Endothelial cell of umbilical vein (primary cell): ENCODE measurements at regions not wholly inside any gene's neighbourhood (a gene's known extent, or its start where the extent isn't known, plus 50 kb on each side); places are given as distances from the start of the nearest gene placed in this dataset.

Experiments used
- BruUV-seq: library from RNA; stranded (reverse); fragments of 400-500 nt; replicated peaks from 2 replicates; lab custom pipeline; 2021; lab: Mats Ljungman, UMichigan
- CTCF ChIA-PET: fragments of 300-600, 350-600 bp; sonication (Branson Sonifier 250); formaldehyde crosslinking; loops from one replicate; lab custom pipeline; 2021; ENCODE audit warnings: antibody characterized with exemption, inconsistent platforms; lab: Charles Lee
- POLR2A ChIA-PET: fragments of 300-600, 350-600 bp; sonication (Branson Sonifier 250); formaldehyde crosslinking; loops from one replicate; lab custom pipeline; 2021; ENCODE audit warnings: antibody characterized with exemption, inconsistent platforms; lab: Charles Lee
- DNase-seq: peaks from one replicate; pipeline ENCODE4 v3.0.0-alpha.2; 2011; ENCODE audit warnings: low read depth, low spot score
- FAIRE-seq: peaks from 2 replicates; lab custom pipeline; 2011; peaks lifted over from hg19 to GRCh38; lab: Jason Lieb, UNC
- H2AFZ ChIP-seq: 2 replicates; pipeline ENCODE4 v1.6.0; 2012; ENCODE audit warnings: low read depth, low read length, control low read depth, inconsistent platforms
- H3K27ac ChIP-seq: 2 replicates; pipeline ENCODE4 v1.5.1; 2011; ENCODE audit warnings: low read depth, mild to moderate bottlenecking, control low read depth, low read length, moderate library complexity; ENCODE audit not compliant: insufficient read depth
- H3K27me3 ChIP-seq, 2 experiments: 2 replicates each; pipeline versions ENCODE4 v1.6.0 to v1.6.1; 2011; ENCODE audit warnings: low read length in 2 of 2, mixed read lengths in 1 of 2; ENCODE audit not compliant: control insufficient read depth in 2 of 2, insufficient read depth in 2 of 2
- H3K36me3 ChIP-seq, 2 experiments: 2 replicates in 1 of 2; 3 replicates in 1 of 2; pipeline ENCODE4 v1.5.1; 2011; ENCODE audit warnings: low read length in 2 of 2, mild to moderate bottlenecking in 1 of 2, moderate library complexity in 1 of 2; ENCODE audit not compliant: control insufficient read depth in 2 of 2, insufficient read depth in 2 of 2; ENCODE audit errors: extremely low read depth in 1 of 2
- H3K4me1 ChIP-seq: 3 replicates; pipeline ENCODE4 v1.5.1; 2011; ENCODE audit warnings: mild to moderate bottlenecking, low read length; ENCODE audit not compliant: control insufficient read depth, insufficient read depth; ENCODE audit errors: extremely low read depth
- H3K4me2 ChIP-seq: 2 replicates; pipeline ENCODE4 v1.6.1; 2011; ENCODE audit warnings: low read length, control low read depth, mixed read lengths; ENCODE audit not compliant: insufficient read depth
- H3K4me3 ChIP-seq, 3 experiments: fragments of 200-600 bp in 1 of 3; sonication (generic), shearing (Covaris generic) in 1 of 3; replicated peaks in 1 of 3; 2 replicates each; pipeline ENCODE4 v1.5.1; 2011 to 2016; ENCODE audit warnings: control low read depth in 3 of 3, low read length in 3 of 3, mild to moderate bottlenecking in 2 of 3, inconsistent platforms in 1 of 3, low read depth in 1 of 3, moderate library complexity in 1 of 3; ENCODE audit not compliant: insufficient read depth in 1 of 3
- H3K79me2 ChIP-seq: 2 replicates; pipeline ENCODE4 v1.6.0; 2012; ENCODE audit warnings: low read length, inconsistent platforms; ENCODE audit not compliant: control insufficient read depth, insufficient read depth
- H3K9ac ChIP-seq: replicated peaks from 2 replicates; pipeline ENCODE3; 2011; ENCODE audit warnings: low read length, control low read depth; ENCODE audit not compliant: insufficient read depth; ENCODE audit errors: extremely low read depth
- H3K9me1 ChIP-seq: replicated peaks from 3 replicates; pipeline ENCODE4 v1.6.0; 2011; ENCODE audit warnings: mild to moderate bottlenecking, low read length; ENCODE audit not compliant: control insufficient read depth, insufficient read depth; ENCODE audit errors: extremely low read depth
- H3K9me3 ChIP-seq: replicated peaks from 2 replicates; pipeline ENCODE4 v1.5.1; 2012; ENCODE audit warnings: low read length, inconsistent platforms; ENCODE audit not compliant: control insufficient read depth, insufficient read depth
- H4K20me1 ChIP-seq: replicated peaks from 2 replicates; pipeline ENCODE3; 2011; ENCODE audit warnings: mild to moderate bottlenecking, low read length; ENCODE audit not compliant: control insufficient read depth, insufficient read depth; ENCODE audit errors: extremely low read depth
- CTCF ChIP-seq, 2 donors: IDR thresholded peaks; 1 replicate in 1 of 2; 2 replicates in 1 of 2; pipeline ENCODE4 v1.5.1; 2011; ENCODE audit warnings: low read length in 2 of 2, mild to moderate bottlenecking in 2 of 2, moderate library complexity in 2 of 2, control low read depth in 1 of 2, inconsistent platforms in 1 of 2, low read depth in 1 of 2; ENCODE audit not compliant: insufficient read depth in 1 of 2; ENCODE audit errors: extremely low read depth in 1 of 2
- FOS ChIP-seq: IDR thresholded peaks from 2 replicates; pipeline ENCODE4 v1.6.1; 2011; ENCODE audit warnings: mild to moderate bottlenecking, low read length, moderate library complexity, borderline replicate concordance; ENCODE audit not compliant: insufficient read depth
- GATA2 ChIP-seq: IDR thresholded peaks from 2 replicates; pipeline ENCODE4 v1.7.0; 2011; ENCODE audit warnings: low read depth, mild to moderate bottlenecking, moderate library complexity, mixed read lengths, low read length; ENCODE audit not compliant: insufficient read length, insufficient read depth
- JUN ChIP-seq: IDR thresholded peaks from 2 replicates; pipeline ENCODE4 v1.6.1; 2011; ENCODE audit warnings: borderline replicate concordance, low read depth; ENCODE audit not compliant: insufficient read length, insufficient read depth
- MAX ChIP-seq: IDR thresholded peaks from 2 replicates; pipeline ENCODE4 v1.6.1; 2011; ENCODE audit not compliant: insufficient read depth, insufficient read length
- POLR2A ChIP-seq: IDR thresholded peaks from 2 replicates; pipeline ENCODE4 v1.6.1; 2012; ENCODE audit warnings: low read depth, mild to moderate bottlenecking, control low read depth, low read length
- POLR2AphosphoS5 ChIP-seq: IDR thresholded peaks from 2 replicates; pipeline ENCODE4 v1.6.1; 2012; ENCODE audit warnings: low read depth, mild to moderate bottlenecking, control low read depth, low read length, moderate library complexity; ENCODE audit not compliant: insufficient read depth
- dilution Hi-C: fragments of 300-500 bp; cut with MboI; formaldehyde crosslinking; loops from one replicate; pipeline ENCODE4 v1.15.0; 2019; ENCODE audit warnings: low sequenced_read_pairs; ENCODE audit not compliant: extremely low pct_ligation_motif_present
- intact Hi-C: fragments of 100-400 bp; cut with micrococcal nuclease; formaldehyde crosslinking; loops from one replicate; pipeline ENCODE4 v1.10.0; 2022

GRCh38 chr3:105139881-105140560 is 226.7 kb upstream of the ALCAM start:
- Histone ChIP-seq H3K9ac (no peak overlapping the region), H4K20me1 (no peaks in the 10 kb centered on the region), H3K9me1 (no peaks in the 10 kb centered on the region), H3K4me3 (no peak overlapping the region), H3K9me3 (no peaks in the 10 kb centered on the region), H3K4me1 (peaks cover 2% of the 10 kb centered on the region), H3K4me2 (no peak overlapping the region), H3K27ac (no peak overlapping the region), H2AFZ (no peak overlapping the region), H3K27me3 (no peaks in the 10 kb centered on the region), H3K36me3 (no peaks in the 10 kb centered on the region), H3K79me2 (no peaks in the 10 kb centered on the region)
- BruUV-seq = no TSS peak
- dilution Hi-C loops = no loop called here
- POLR2A ChIA-PET = no interaction called here
- TF ChIP-seq MAX (no peak), FOS (no peak), CTCF (IDR thresholded peaks at IDR 0.05; ENCODE audit: extremely low read depth in 1 of 2, insufficient read depth in 1 of 2, low read depth in 1 of 2, low read length in 2 of 2) (no peak)
- CTCF ChIA-PET = interaction anchor here (0.7 kb wide), 1 partner anchor 20 kb away, joined by 3 read pairs; no protein-coding TSS in a partner anchor
- FAIRE-seq (no peak), DNase-seq (no peak)
- intact Hi-C loops = no loop called here

- H2AFZ ChIP-seq = peak overlapping the region; percentile 30
- H3K79me2 ChIP-seq = no peaks in the 10 kb centered on the region
- no peaks in the 10 kb centered on the region for H3K9me1 ChIP-seq
- ChIA-PET POLR2A (no interaction called here), CTCF (interaction anchor here (0.8 kb wide), 1 partner anchor 11 kb away, joined by 4 read pairs; no protein-coding TSS in a partner anchor)
- H3K9me3 ChIP-seq = no peaks in the 10 kb centered on the region
- TF ChIP-seq POLR2A = no peak
- TF ChIP-seq POLR2AphosphoS5 = no peak
- TF ChIP-seq GATA2 = no peak
- no peak for TF ChIP-seq JUN
- TF ChIP-seq MAX = no peak
- no peak for TF ChIP-seq CTCF (IDR thresholded peaks at IDR 0.05; ENCODE audit: extremely low read depth in 1 of 2, insufficient read depth in 1 of 2, low read depth in 1 of 2, low read length in 2 of 2)
- no peak for TF ChIP-seq FOS
- peaks cover 2% of the 10 kb centered on the region for H3K4me1 ChIP-seq
- no peak overlapping the region for H3K4me2 ChIP-seq
- H3K27ac ChIP-seq = no peak overlapping the region
- no peaks in the 10 kb centered on the region for H3K27me3 ChIP-seq
- H3K36me3 ChIP-seq = no peaks in the 10 kb centered on the region
- no peak overlapping the region for H3K4me3 ChIP-seq
- intact Hi-C loops (no loop called here), dilution Hi-C loops (no loop called here)
- DNase-seq (peak; percentile 17), FAIRE-seq (no peak)
- H3K9ac ChIP-seq = no peak overlapping the region
- no peaks in the 10 kb centered on the region for H4K20me1 ChIP-seq
- BruUV-seq = no TSS peak
These were observed 225.8 kb upstream of the ALCAM start for GRCh38 chr3:105140899-105141367.
